Psoas muscle (tissue), 7 donors: ENCODE measurements at regions not wholly inside any gene's neighbourhood (a gene's known extent, or its start where the extent isn't known, plus 50 kb on each side); places are given as distances from the start of the nearest gene placed in this dataset.

Experiments used
- ATAC-seq, 4 donors: fragments of 200-7000 bp; cut with Tn5 transposase; one replicate each; pipeline ENCODE4 v1.9.1; 2020; ENCODE audit warnings: moderate library complexity in 3 of 4, mild to moderate bottlenecking in 2 of 4
- DNase-seq, 2 donors: peaks; one replicate each; pipeline ENCODE4 v3.0.0-alpha.2; 2020
- H3K27ac ChIP-seq: fragments of 200-600 bp; one replicate; pipeline ENCODE4 v1.8.0; 2022
- H3K27me3 ChIP-seq, 3 donors: fragments of 200-600 bp in 1 of 3; one replicate each; pipeline versions ENCODE4 v1.6.1 to v1.8.0; 2013 to 2022; ENCODE audit warnings: low read length in 2 of 3, mild to moderate bottlenecking in 2 of 3, moderate library complexity in 1 of 3; ENCODE audit not compliant: insufficient read depth in 3 of 3
- H3K36me3 ChIP-seq, 2 donors: fragments of 200-600 bp in 1 of 2; one replicate each; pipeline versions ENCODE4 v1.6.1 to v1.8.0; 2013 to 2022; ENCODE audit warnings: low read depth in 1 of 2, mild to moderate bottlenecking in 1 of 2, moderate library complexity in 1 of 2; ENCODE audit not compliant: insufficient read depth in 1 of 2
- H3K4me1 ChIP-seq: fragments of 200-600 bp; one replicate; pipeline ENCODE4 v1.8.0; 2022
- H3K4me3 ChIP-seq: fragments of 200-600 bp; one replicate; pipeline ENCODE4 v1.8.0; 2022; ENCODE audit warnings: mild to moderate bottlenecking
- H3K9me3 ChIP-seq: fragments of 200-600 bp; one replicate; pipeline ENCODE4 v1.8.0; 2022
- CTCF ChIP-seq: fragments of 200-600 bp; IDR thresholded peaks from one replicate; pipeline ENCODE4 v1.8.0; 2022; ENCODE audit warnings: antibody characterized with exemption
- WGBS, 3 donors: extraction: QIAGEN DNeasy Blood & Tissue Kit; methylation state at CpG; one replicate each; pipeline versions ENCODE4 v1.1.6 to v1.1.7; 2013; 5-methylcytosine and 5-hydroxymethylcytosine counted together
- intact Hi-C, 2 donors: fragments of 100-400 bp; cut with DNase I; formaldehyde crosslinking; loops; one replicate each; pipeline versions ENCODE4 v1.11.0 to v1.14.2; 2022
- donor health status: healthy with polysubstance abuse.
- donor health status: DM: no; HTN: no; CAD: no; lungs with moderate emphysema.
- donor health status: Bipolar disorder and iron deficiency.
- donor health status: healthy.
- donor health status: DM: yes; HTN: yes; CAD: no.
- donor health status: DM: no; HTN: no; CAD: no.
- donor health status: DM: yes; HTN: yes; CAD: no.

- TF ChIP-seq CTCF = no peak
- Histone ChIP-seq H3K27me3 (no peaks in the 10 kb centered on the region), H3K4me3 (no peak overlapping the region), H3K9me3 (no peaks in the 10 kb centered on the region), H3K4me1 (no peaks in the 10 kb centered on the region), H3K27ac (no peak overlapping the region), H3K36me3 (no peaks in the 10 kb centered on the region)
- intact Hi-C loops = no loop called here
- DNase-seq (no peak), ATAC-seq (no peak)
- WGBS, 3 donors = 55 to 60% (median 56%) methylated on average over 6 of the region's 6 CpGs
Observed at GRCh38 chr4:60033826-60034225, 1166.3 kb upstream of the ADGRL3 start.

GRCh38 chr4:60034361-60034760 lies 1165.8 kb upstream of the ADGRL3 start:
- no peak overlapping the region for H3K4me3 ChIP-seq
- ATAC-seq (no peak), DNase-seq (no peak)
- H3K27me3 ChIP-seq = no peaks in the 10 kb centered on the region
- intact Hi-C loops = no loop called here
- TF ChIP-seq CTCF = no peak
- H3K9me3 ChIP-seq = no peaks in the 10 kb centered on the region
- H3K36me3 ChIP-seq = no peaks in the 10 kb centered on the region
- no peak overlapping the region for H3K27ac ChIP-seq
- no peaks in the 10 kb centered on the region for H3K4me1 ChIP-seq
- 7 to 11% (median 10%) methylated on average over 6 of the region's 6 CpGs for WGBS, 3 donors

GRCh38 chr4:60039908-60040307 lies 1160.2 kb upstream of the ADGRL3 start:
- H3K4me1 ChIP-seq = no peaks in the 10 kb centered on the region
- ATAC-seq (no peak), DNase-seq (no peak)
- no peaks in the 10 kb centered on the region for H3K9me3 ChIP-seq
- no peak overlapping the region for H3K4me3 ChIP-seq
- TF ChIP-seq CTCF = no peak
- H3K27me3 ChIP-seq = no peaks in the 10 kb centered on the region
- 43 to 56% (median 47%) methylated on average over 2 of the region's 2 CpGs for WGBS, 3 donors
- no peak overlapping the region for H3K27ac ChIP-seq
- no peaks in the 10 kb centered on the region for H3K36me3 ChIP-seq
- intact Hi-C loops = no loop called here

GRCh38 chr4:60042231-60042652 lies 1157.9 kb upstream of the ADGRL3 start:
- whole genome bisulfite sequencing, 3 donors = 89 to 91% (median 90%) methylated on average over 11 to 15 of the region's 15 CpGs
- Histone ChIP-seq H3K4me3 (no peak overlapping the region), H3K27me3 (no peaks in the 10 kb centered on the region), H3K4me1 (no peaks in the 10 kb centered on the region), H3K9me3 (no peaks in the 10 kb centered on the region), H3K36me3 (no peaks in the 10 kb centered on the region), H3K27ac (no peak overlapping the region)
- DNase-seq (no peak), ATAC-seq (no peak)
- no peak for TF ChIP-seq CTCF
- intact Hi-C loops = no loop called here

GRCh38 chr4:60042941-60043340 lies 1157.2 kb upstream of the ADGRL3 start:
- DNase-seq = no peak
- H3K27me3 ChIP-seq = no peaks in the 10 kb centered on the region
- intact Hi-C loops = no loop called here
- H3K9me3 ChIP-seq = no peaks in the 10 kb centered on the region
- H3K36me3 ChIP-seq = no peaks in the 10 kb centered on the region
- no peak overlapping the region for H3K27ac ChIP-seq
- H3K4me1 ChIP-seq = no peaks in the 10 kb centered on the region
- ATAC-seq = no peak
- H3K4me3 ChIP-seq = no peak overlapping the region
- 77 to 83% (median 81%) methylated on average over 2 of the region's 2 CpGs for WGBS, 3 donors
- no peak for TF ChIP-seq CTCF
